Pons (tissue), 1 donor: ENCODE measurements at regions not wholly inside any gene's neighbourhood (a gene's known extent, or its start where the extent isn't known, plus 50 kb on each side); places are given as distances from the start of the nearest gene placed in this dataset.

ENCODE experiments used
- DNase-seq: peaks from one replicate; pipeline ENCODE4 v3.0.0-alpha.2; 2016; ENCODE audit warnings: low spot score

- DNase-seq = peak; percentile 7
Measured at GRCh38 chr5:5795074-5795771, 372.7 kb downstream of the ICE1 start.

GRCh38 chr5:5794118-5794560, 371.7 kb downstream of the ICE1 start:
- no peak for DNase-seq

- DNase-seq = no peak
Measured at GRCh38 chr5:5793242-5794117, 371.0 kb downstream of the ICE1 start.

- no peak for DNase-seq
Measured at GRCh38 chr5:5792106-5792505, 369.6 kb downstream of the ICE1 start.

- DNase-seq = no peak
Measured at GRCh38 chr5:5788793-5789192, 366.3 kb downstream of the ICE1 start.

DNA sequence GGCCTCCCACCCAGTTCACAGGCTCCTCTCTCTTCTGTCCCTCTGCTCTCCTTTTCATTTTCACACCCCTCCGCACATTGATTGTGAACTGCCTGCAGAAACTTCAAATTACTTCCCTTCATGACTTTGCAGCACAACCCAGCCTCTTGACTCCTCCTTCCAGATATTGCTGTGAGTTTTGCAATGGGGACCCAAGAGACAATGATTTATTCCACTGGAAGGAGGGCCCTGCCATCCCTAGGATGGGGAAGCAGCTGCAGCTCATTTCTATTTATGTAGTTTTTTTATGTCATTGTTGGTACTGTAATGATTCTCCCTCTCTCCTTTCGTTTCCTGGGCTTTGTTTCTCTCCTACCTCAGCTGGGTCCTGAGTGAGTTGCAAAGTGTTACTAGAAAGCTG, 364.9 kb downstream of the ICE1 start:
- no peak for DNase-seq

DNA sequence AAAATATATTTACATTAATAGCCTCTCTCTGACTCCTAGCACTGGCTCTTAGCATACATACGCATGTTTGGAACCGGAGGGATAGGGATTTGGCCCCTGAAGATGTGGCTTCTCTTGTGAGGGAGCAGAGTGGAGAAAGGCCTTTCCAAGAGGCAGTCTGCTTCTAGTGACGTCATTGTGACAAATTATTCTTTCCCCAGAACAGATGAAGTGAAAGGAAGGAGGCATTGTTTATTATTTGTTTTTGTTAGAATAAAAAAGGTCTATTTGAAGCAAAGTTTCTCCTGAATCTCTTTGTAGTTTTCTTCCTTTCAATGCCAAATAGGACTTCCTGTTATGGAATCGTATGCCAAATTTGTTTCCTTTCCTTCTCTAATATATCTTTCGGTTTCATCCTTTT, 361.6 kb downstream of the ICE1 start:
- no peak for DNase-seq

- DNase-seq = no peak
Measured at GRCh38 chr5:5783021-5783420, 360.5 kb downstream of the ICE1 start.

DNA sequence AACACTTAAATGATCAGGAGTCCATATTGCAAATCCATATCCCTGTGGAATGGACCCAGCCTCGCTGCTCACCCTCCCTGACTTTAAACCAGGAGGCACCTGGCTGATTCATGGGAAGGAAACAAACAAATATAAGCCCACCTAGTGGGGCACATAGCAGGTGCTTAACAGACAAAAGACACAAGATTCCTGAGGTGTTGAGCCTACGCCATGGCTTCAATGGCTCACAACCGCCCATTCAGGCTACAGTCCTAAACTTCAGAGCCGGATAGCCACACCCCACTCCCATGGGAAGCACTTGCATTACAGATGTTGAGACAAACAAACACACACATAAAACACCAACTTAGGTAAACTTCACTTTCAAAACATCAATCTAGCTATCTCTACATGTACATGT, 359.9 kb downstream of the ICE1 start:
- no peak for DNase-seq

DNA sequence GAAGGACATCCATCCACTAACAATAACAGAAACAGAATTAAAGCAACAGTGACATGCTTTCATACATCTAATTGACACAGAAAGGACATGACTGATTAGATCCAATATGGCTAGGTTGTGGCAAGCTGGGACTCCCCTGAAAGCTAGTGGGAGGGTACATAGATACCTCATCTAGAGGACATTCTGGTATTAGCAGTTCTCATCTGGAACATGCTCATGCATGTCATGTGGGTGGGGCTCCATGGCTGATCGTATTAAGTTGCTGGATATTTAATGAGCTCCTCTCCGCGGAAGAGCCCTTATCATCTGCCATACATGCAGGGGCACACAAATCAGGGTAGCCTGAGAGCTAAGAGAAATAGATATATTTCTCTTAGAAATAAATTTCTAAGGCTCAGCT, 358.9 kb downstream of the ICE1 start:
- DNase-seq = no peak

DNA sequence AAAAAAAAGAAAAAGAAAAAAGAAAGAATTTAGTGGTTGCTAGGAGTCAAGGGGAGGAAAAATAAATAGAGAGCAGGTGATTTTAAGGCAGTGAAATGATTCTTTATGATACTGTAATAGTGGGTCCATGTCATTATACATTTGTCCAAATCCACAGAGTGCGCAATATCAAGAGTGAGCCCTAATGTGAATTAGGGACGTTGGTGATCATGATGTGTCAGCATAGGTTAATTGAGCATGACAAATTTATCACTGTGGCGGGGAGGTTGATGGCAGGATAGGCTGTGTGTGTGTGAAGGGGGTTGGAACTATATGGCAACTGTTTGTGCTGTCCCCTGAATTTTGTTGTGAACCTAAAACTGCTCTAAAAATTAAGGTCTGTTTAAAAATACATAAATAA, 357.8 kb downstream of the ICE1 start:
- no peak for DNase-seq

- no peak for DNase-seq
Measured at GRCh38 chr5:5777013-5777412, 354.5 kb downstream of the ICE1 start.

DNA sequence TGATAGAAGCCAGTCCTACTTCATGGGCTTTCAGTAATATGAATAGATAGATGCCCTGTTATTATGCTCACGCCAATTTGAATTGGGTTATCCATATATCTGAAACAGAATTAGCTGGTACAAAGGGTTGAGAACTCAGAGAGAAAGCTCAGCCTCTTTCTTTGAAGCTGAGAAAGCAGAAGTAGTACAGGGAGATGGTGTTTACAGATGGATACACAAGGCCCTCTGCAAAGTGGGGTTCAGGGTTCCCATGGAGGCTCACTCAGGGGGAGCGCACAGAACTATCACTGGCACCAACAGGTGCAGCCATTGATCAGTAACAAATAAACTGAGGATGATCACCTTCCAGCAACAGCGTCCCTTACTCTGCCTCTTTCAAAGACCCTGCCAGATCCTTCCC, 349.7 kb downstream of the ICE1 start:
- DNase-seq = no peak

GRCh38 chr5:5770825-5771224, 348.3 kb downstream of the ICE1 start:
- no peak for DNase-seq

- DNase-seq = peak; percentile 5
Measured at GRCh38 chr5:5767286-5767928, 344.9 kb downstream of the ICE1 start.

GRCh38 chr5:5765066-5765850, 342.8 kb downstream of the ICE1 start:
- DNase-seq = no peak

DNA sequence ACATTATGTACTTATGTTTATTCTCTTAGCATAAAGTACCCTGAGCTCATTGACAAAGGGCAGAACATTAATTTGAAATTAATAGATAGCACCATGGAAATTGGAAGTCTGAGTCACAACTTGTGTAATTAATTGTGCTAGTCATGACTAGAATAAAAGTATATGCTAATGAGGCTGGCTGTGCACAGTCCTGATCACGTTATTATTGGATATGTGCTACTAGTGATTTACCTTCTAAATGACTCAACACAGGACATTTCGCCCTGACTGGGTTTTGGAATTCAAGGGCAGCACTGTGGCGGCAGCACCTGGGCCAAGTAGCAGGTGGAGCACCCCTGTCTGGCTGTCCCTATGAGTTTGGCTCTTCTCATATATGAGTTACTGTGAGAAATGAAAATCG, 341.8 kb downstream of the ICE1 start:
- no peak for DNase-seq

DNA sequence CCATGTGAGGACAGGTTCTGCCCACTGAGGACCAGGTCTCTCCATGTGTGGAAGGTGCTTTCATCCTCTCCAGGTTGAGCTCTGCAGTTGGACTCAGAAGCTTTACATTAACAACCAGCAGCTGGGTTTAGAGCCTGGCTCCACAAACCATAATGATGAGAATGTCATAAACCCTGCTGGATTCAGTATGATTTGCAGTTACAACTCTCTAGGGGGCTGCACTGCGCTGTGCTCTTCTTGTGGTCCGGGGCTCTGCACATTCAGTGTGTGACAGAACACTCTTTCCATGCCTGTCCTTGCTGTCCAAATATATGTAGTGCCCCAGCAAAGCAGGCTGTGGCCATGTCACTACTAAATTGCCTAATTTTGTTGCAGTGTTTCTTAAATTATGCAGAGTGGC, 334.3 kb downstream of the ICE1 start:
- no peak for DNase-seq

DNA sequence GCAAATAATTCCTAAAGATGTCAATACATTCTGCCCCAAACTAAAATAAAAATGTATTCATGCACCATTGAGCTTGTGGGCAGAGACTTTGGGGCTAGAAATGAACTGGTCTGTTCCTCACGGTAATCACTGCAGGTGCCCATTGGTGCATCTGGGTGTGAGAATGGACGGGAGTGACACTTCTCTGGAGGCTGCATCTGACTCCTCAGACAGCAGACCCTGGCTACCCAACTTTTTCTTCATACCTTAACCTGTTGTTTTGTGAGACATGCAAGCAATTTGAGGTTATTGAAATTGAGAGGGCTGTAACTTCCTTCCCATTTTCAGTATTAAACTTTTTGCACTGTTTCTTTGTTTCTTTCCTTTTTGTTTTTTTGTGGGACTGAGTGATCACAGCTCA, 333.4 kb downstream of the ICE1 start:
- DNase-seq = no peak

GRCh38 chr5:5752844-5753243, 330.4 kb downstream of the ICE1 start:
- DNase-seq = no peak

DNA sequence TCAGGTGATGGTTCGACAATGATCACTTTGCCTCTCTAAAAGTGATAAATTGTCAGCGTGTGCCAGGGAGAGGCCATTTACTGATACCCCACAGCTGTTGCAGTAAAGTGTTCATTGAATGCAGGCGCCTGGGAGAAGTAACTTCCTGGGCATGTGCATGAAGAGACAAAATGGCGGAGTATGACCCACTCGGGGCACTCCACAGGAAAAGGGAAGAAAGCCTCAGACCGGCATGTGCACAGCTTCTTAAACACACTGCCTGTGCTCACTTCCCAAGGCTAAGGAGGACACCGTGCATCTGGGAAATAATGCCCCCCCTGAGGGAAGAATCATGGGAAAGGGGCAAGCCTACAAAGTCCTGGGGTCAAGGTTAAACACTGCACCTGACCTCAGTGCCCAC, 329.5 kb downstream of the ICE1 start:
- no peak for DNase-seq

DNA sequence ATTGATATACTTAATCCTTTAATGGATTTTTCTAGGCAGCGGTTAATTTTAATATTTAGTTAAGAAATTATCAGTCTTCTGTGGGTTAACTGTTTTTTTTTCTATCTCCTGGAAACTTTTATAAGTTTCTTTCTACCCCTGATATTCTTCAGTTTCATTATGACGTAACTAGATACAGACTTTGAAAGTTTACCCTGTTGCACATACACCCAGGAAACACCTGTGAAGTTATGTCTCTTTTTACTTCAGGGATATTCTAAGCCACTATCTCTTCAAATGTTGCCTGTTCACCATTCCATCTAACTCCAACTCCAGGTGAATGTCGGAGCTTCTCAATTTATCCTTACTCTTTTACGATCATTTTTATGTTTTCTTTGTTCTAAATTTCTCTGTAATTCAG, 329.0 kb downstream of the ICE1 start:
- DNase-seq = no peak
